SK-N-SH (cell line): ENCODE measurements at regions not wholly inside any gene's neighbourhood (a gene's known extent, or its start where the extent isn't known, plus 50 kb on each side); places are given as distances from the start of the nearest gene placed in this dataset.
A peak's percentile ranks its signal among the peaks of the same experiment; 100 is the strongest.

Experiments used
- CTCF ChIA-PET: fragments of 300-600, 350-600 bp; formaldehyde crosslinking; extraction: SDS; loops from one replicate; lab custom pipeline; 2021; lab: Yijun Ruan, JAX
- POLR2A ChIA-PET: fragments of 350-600 bp; sonication (Branson Sonifier 250); formaldehyde crosslinking; extraction: SDS; loops from one replicate; lab custom pipeline; 2020; ENCODE audit warnings: antibody characterized with exemption, inconsistent platforms; lab: Yijun Ruan, JAX
- DNase-seq: peaks from one replicate; pipeline ENCODE4 v3.0.0; 2012
- H2AFZ ChIP-seq: fragments of 200-600 bp; sonication (generic); 2 replicates; pipeline ENCODE4 v1.8.1; 2016; ENCODE audit warnings: antibody characterized with exemption, mild to moderate bottlenecking, low read depth
- H3F3A ChIP-seq: fragments of 200-600 bp; sonication (generic); replicated peaks from 2 replicates; pipeline ENCODE3; 2016; ENCODE audit warnings: antibody characterized with exemption, mild to moderate bottlenecking; ENCODE audit not compliant: insufficient read depth
- H3K27ac ChIP-seq, 2 experiments: fragments of 200-500 bp in 1 of 2; fragments of 200-600 bp in 1 of 2; sonication (Bioruptor generic) in 1 of 2; sonication (generic), shearing (Covaris generic) in 1 of 2; 2 replicates each; pipeline versions ENCODE4 v1.5.1 to v1.6.1; 2014 to 2016; ENCODE audit warnings: low read depth in 2 of 2, inconsistent platforms in 1 of 2, low read length in 1 of 2, mild to moderate bottlenecking in 1 of 2, mixed read lengths in 1 of 2
- H3K27me3 ChIP-seq: fragments of 200-600 bp; sonication (generic), shearing (Covaris generic); 2 replicates; pipeline ENCODE4 v1.6.1; 2016; ENCODE audit warnings: mixed run types; ENCODE audit not compliant: insufficient read depth
- H3K36me3 ChIP-seq, 2 experiments: fragments of 200-500 bp in 1 of 2; fragments of 200-600 bp in 1 of 2; sonication (Bioruptor generic) in 1 of 2; sonication (generic) in 1 of 2; replicated peaks in 1 of 2; 2 replicates each; pipeline versions ENCODE3 to v1.5.1; 2014 to 2016; ENCODE audit warnings: low read length in 1 of 2, mild to moderate bottlenecking in 1 of 2; ENCODE audit not compliant: insufficient read depth in 2 of 2, control insufficient read depth in 1 of 2
- H3K4me1 ChIP-seq, 2 experiments: fragments of 200-500 bp in 1 of 2; fragments of 200-600 bp in 1 of 2; sonication (Bioruptor generic) in 1 of 2; sonication (generic), shearing (Covaris generic) in 1 of 2; 2 replicates each; pipeline versions ENCODE4 v1.5.1 to v1.6.1; 2014 to 2016; ENCODE audit warnings: low read depth in 1 of 2, low read length in 1 of 2, mixed run types in 1 of 2; ENCODE audit not compliant: insufficient read depth in 2 of 2, control insufficient read depth in 1 of 2
- H3K4me2 ChIP-seq: fragments of 200-600 bp; sonication (generic), shearing (Covaris generic); 2 replicates; pipeline ENCODE4 v1.6.1; 2017; ENCODE audit warnings: mixed run types
- H3K4me3 ChIP-seq, 2 experiments: fragments of 200-500 bp in 1 of 2; fragments of 200-600 bp in 1 of 2; sonication (Bioruptor generic) in 1 of 2; sonication (generic), shearing (Covaris generic) in 1 of 2; 2 replicates each; pipeline versions ENCODE4 v1.5.1 to v1.8.1; 2014 to 2016; ENCODE audit warnings: low read depth in 2 of 2, inconsistent platforms in 1 of 2, low read length in 1 of 2, mild to moderate bottlenecking in 1 of 2, mixed read lengths in 1 of 2, moderate library complexity in 1 of 2
- H3K79me2 ChIP-seq: fragments of 200-600 bp; sonication (generic); 2 replicates; pipeline ENCODE4 v1.8.1; 2017; ENCODE audit warnings: mild to moderate bottlenecking; ENCODE audit not compliant: insufficient read depth
- H3K9ac ChIP-seq: fragments of 200-600 bp; sonication (generic); 2 replicates; pipeline ENCODE4 v1.6.1; 2017; ENCODE audit warnings: mixed run types
- H3K9me2 ChIP-seq: fragments of 200-600 bp; sonication (generic); 2 replicates; pipeline ENCODE4 v1.6.1; 2017; ENCODE audit warnings: mixed run types
- H3K9me3 ChIP-seq: fragments of 200-600 bp; sonication (generic); 2 replicates; pipeline ENCODE4 v1.6.1; 2017; ENCODE audit warnings: mixed run types, mild to moderate bottlenecking, moderate library complexity
- H4K20me1 ChIP-seq: fragments of 200-600 bp; sonication (generic); 2 replicates; pipeline ENCODE4 v1.6.1; 2017; ENCODE audit warnings: mild to moderate bottlenecking, mixed run types; ENCODE audit not compliant: insufficient read depth
- CHD2 ChIP-seq: fragments of 150-350 bp; IDR thresholded peaks from 2 replicates; pipeline ENCODE4 v1.6.1; 2018; ENCODE audit warnings: low read length; ENCODE audit not compliant: partially characterized antibody
- CTCF ChIP-seq: fragments of 200-600 bp; sonication (generic); IDR thresholded peaks from 2 replicates; pipeline ENCODE4 v1.6.1; 2017; ENCODE audit warnings: antibody characterized with exemption, mild to moderate bottlenecking, moderate library complexity
- ELF1 ChIP-seq: IDR thresholded peaks from 2 replicates; pipeline ENCODE4 v1.4.0; 2012
- FOSL2 ChIP-seq: IDR thresholded peaks from 2 replicates; pipeline ENCODE4 v1.4.0; 2012; ENCODE audit warnings: low read depth, mild to moderate bottlenecking, moderate library complexity, borderline replicate concordance
- FOXJ3 ChIP-seq: sonication (generic); formaldehyde crosslinking; IDR thresholded peaks from 2 replicates; pipeline ENCODE4 v1.5.1; 2020; ENCODE audit warnings: mild to moderate bottlenecking, missing genetic modification reagents
- GABPA ChIP-seq: IDR thresholded peaks from 2 replicates; pipeline ENCODE4 v1.4.0; 2012; ENCODE audit warnings: low read depth, mild to moderate bottlenecking
- MAX ChIP-seq: IDR thresholded peaks from 2 replicates; pipeline ENCODE4 v1.4.0; 2012; ENCODE audit warnings: low read depth
- MEF2A ChIP-seq: IDR thresholded peaks from 2 replicates; pipeline ENCODE4 v1.4.0; 2012; ENCODE audit warnings: low read depth, borderline replicate concordance
- MXI1 ChIP-seq: IDR thresholded peaks from 2 replicates; pipeline ENCODE4 v1.6.1; 2012; ENCODE audit warnings: mild to moderate bottlenecking, low read depth, low read length, improper control_type of control experiment
- NFIC ChIP-seq: IDR thresholded peaks from 2 replicates; pipeline ENCODE4 v1.4.0; 2012; ENCODE audit warnings: borderline replicate concordance
- POLR2AphosphoS5 ChIP-seq: IDR thresholded peaks from 2 replicates; pipeline ENCODE4 v1.6.1; 2012; ENCODE audit warnings: low read depth, low read length
- RAD21 ChIP-seq: IDR thresholded peaks from 2 replicates; pipeline ENCODE4 v1.6.1; 2012; ENCODE audit warnings: mild to moderate bottlenecking, low read length
- RCOR1 ChIP-seq: fragments of 150-350 bp; IDR thresholded peaks from 2 replicates; pipeline ENCODE4 v1.6.1; 2017; ENCODE audit warnings: antibody characterized with exemption, low read length
- RFX5 ChIP-seq: IDR thresholded peaks from 2 replicates; pipeline ENCODE4 v1.6.1; 2012; ENCODE audit warnings: mild to moderate bottlenecking, improper control_type of control experiment, low read length
- SIN3A ChIP-seq: IDR thresholded peaks from 2 replicates; pipeline ENCODE4 v1.6.1; 2012; ENCODE audit warnings: low read depth, mild to moderate bottlenecking, low read length, moderate library complexity, borderline replicate concordance
- SMC3 ChIP-seq: IDR thresholded peaks from 2 replicates; pipeline ENCODE4 v1.6.1; 2012; ENCODE audit warnings: low read depth, low read length, improper control_type of control experiment
- TAF1 ChIP-seq: IDR thresholded peaks from 2 replicates; pipeline ENCODE4 v1.6.1; 2012; ENCODE audit warnings: low read depth, mild to moderate bottlenecking, low read length, moderate library complexity, borderline replicate concordance
- TCF12 ChIP-seq: IDR thresholded peaks from 2 replicates; pipeline ENCODE4 v1.4.0; 2012
- TEAD4 ChIP-seq: IDR thresholded peaks from 2 replicates; pipeline ENCODE4 v1.4.0; 2012; ENCODE audit warnings: mild to moderate bottlenecking, borderline replicate concordance; ENCODE audit not compliant: insufficient read depth
- YY1 ChIP-seq: IDR thresholded peaks from 2 replicates; pipeline ENCODE4 v1.4.0; 2012; ENCODE audit warnings: low read depth, mild to moderate bottlenecking
- ZBTB33 ChIP-seq: IDR thresholded peaks from 2 replicates; pipeline ENCODE4 v1.4.0; 2012; ENCODE audit warnings: low read depth, borderline replicate concordance
- WGBS: methylation state at CpG from one replicate; pipeline ENCODE4 v1.1.6; 2017; ENCODE audit warnings: low lambda C conversion rate; 5-methylcytosine and 5-hydroxymethylcytosine counted together
- TF ChIP-seq, protein P1 (sequence below): fragments of 150-350 bp; IDR thresholded peaks from 2 replicates; pipeline ENCODE4 v1.6.1; 2017; ENCODE audit warnings: antibody characterized with exemption, low read length, low read depth, borderline replicate concordance
- TF ChIP-seq, protein P2 (sequence below): IDR thresholded peaks from 2 replicates; pipeline ENCODE4 v1.4.0; 2012; ENCODE audit warnings: low read depth, borderline replicate concordance
- TF ChIP-seq, protein P3 (sequence below): IDR thresholded peaks from 2 replicates; pipeline ENCODE4; 2012

- 39% methylated on average over 6 of the region's 6 CpGs for WGBS
- H2AFZ ChIP-seq, result no peak overlapping the region
- peaks cover 11% of the 10 kb centered on the region for H3F3A ChIP-seq
- CTCF ChIA-PET, result interaction anchor here (0.6 to 3.2 kb wide), 35 partner anchors 9 to 820 kb away, joined by 3 to 16 read pairs (median 3); partner anchors contain the start of genes KLF14 and ZC3HC1
- H3K4me1 ChIP-seq, result no peaks in the 10 kb centered on the region
- H3K79me2 ChIP-seq, result no peaks in the 10 kb centered on the region
- POLR2A ChIA-PET, result no interaction called here
- no peaks in the 10 kb centered on the region for H3K9me2 ChIP-seq
- DNase-seq, result peak; percentile 74
- H3K27me3 ChIP-seq, result no peaks in the 10 kb centered on the region
- peaks cover 7% of the 10 kb centered on the region for H3K9me3 ChIP-seq
- no peak overlapping the region; a peak in 1 of 4 replicates for H3K4me3 ChIP-seq
- H4K20me1 ChIP-seq, result no peaks in the 10 kb centered on the region
- no peak overlapping the region for H3K27ac ChIP-seq
- H3K9ac ChIP-seq, result no peak overlapping the region
- H3K4me2 ChIP-seq, result no peak overlapping the region
- no peaks in the 10 kb centered on the region for H3K36me3 ChIP-seq
- TF ChIP-seq RCOR1 (no peak), FOXJ3 (CRISPR knock-in tag) (no peak), GABPA (no peak), RFX5 (no peak), TEAD4 (no peak), MAX (no peak), SIN3A (no peak), MXI1 (no peak), CHD2 (no peak), TCF12 (no peak), CTCF (peak; percentile 97), YY1 (no peak), FOSL2 (no peak), TAF1 (no peak), POLR2AphosphoS5 (no peak), ZBTB33 (no peak), SMC3 (peak; percentile 71), MEF2A (no peak), ELF1 (no peak), RAD21 (peak; percentile 95), NFIC (0 out of 2 replicates have a peak, but pooled peaks have one; percentile 7)
- TF ChIP-seq, protein P1, sequence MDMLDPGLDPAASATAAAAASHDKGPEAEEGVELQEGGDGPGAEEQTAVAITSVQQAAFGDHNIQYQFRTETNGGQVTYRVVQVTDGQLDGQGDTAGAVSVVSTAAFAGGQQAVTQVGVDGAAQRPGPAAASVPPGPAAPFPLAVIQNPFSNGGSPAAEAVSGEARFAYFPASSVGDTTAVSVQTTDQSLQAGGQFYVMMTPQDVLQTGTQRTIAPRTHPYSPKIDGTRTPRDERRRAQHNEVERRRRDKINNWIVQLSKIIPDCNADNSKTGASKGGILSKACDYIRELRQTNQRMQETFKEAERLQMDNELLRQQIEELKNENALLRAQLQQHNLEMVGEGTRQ, result no peak
- TF ChIP-seq, protein P2, sequence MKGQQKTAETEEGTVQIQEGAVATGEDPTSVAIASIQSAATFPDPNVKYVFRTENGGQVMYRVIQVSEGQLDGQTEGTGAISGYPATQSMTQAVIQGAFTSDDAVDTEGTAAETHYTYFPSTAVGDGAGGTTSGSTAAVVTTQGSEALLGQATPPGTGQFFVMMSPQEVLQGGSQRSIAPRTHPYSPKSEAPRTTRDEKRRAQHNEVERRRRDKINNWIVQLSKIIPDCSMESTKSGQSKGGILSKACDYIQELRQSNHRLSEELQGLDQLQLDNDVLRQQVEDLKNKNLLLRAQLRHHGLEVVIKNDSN, result no peak
- TF ChIP-seq, protein P3, sequence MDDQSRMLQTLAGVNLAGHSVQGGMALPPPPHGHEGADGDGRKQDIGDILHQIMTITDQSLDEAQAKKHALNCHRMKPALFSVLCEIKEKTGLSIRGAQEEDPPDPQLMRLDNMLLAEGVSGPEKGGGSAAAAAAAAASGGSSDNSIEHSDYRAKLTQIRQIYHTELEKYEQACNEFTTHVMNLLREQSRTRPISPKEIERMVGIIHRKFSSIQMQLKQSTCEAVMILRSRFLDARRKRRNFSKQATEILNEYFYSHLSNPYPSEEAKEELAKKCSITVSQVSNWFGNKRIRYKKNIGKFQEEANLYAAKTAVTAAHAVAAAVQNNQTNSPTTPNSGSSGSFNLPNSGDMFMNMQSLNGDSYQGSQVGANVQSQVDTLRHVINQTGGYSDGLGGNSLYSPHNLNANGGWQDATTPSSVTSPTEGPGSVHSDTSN, result no peak
Measured at GRCh38 chr7:130831817-130832481, 97.9 kb upstream of the KLF14 start.
